ENCODE measurements at regions not wholly inside any gene's neighbourhood (a gene's known extent, or its start where the extent isn't known, plus 50 kb on each side); places are given as distances from the start of the nearest gene placed in this dataset.

DNA sequence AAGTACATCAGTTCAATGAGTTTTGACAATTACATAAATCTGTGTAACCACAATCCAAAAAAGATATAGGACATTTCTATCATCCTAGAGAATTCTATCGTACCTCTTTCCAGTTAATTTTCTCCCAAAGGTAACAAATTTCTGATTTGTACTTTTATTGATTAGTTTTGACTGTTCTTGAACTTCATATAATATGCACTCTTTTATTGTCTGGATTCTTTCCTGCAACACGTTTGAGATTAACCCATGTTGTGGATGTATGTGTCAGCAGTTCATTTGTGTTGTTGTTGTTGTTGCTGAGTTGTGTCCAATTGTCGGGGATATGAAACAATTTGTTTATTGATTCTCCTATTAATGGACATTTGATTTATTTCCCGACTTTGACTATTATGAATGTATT, 145.9 kb upstream of the WDR11 start:
- DNase-seq = no peak

DNA sequence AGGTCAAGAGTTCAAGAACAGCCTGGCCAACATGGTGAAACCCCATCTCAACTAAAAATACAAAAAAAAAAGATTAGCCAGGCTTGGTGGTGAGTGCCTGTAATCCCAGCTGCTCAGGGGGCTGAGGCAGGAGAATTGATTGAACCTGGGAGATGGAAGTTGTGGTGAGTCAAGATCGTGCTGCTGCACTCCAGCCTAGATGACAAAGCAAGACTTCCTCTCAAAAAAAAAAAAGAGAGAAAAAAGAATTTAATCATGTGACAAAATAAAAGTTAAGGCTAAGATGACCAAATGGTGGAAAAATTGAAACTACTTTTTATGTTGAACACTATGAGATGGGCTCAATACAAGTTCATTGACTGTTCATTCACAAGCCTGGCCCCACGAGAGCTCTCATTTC, 141.1 kb upstream of the WDR11 start:
- no peak for DNase-seq

DNA sequence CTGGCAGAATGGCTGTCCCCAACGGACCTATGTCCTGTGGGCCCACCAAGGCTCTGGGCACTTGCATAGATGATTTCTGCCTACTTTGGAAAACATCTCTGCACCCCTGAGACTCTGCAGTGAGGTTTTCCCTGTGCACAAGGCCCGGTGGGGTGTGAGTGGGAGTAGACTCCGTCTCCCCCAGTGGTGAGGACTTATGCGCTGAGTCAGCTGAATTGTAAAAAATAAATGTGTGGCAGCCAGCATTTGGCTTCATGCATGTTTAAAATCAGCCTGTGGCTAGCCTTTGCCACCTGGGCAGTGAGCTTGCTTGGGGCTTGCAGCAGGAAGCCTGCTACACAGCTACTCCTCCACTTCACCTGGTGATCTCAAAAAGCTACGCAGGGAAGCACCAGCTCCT, 139.3 kb upstream of the WDR11 start:
- no peak for DNase-seq

DNA sequence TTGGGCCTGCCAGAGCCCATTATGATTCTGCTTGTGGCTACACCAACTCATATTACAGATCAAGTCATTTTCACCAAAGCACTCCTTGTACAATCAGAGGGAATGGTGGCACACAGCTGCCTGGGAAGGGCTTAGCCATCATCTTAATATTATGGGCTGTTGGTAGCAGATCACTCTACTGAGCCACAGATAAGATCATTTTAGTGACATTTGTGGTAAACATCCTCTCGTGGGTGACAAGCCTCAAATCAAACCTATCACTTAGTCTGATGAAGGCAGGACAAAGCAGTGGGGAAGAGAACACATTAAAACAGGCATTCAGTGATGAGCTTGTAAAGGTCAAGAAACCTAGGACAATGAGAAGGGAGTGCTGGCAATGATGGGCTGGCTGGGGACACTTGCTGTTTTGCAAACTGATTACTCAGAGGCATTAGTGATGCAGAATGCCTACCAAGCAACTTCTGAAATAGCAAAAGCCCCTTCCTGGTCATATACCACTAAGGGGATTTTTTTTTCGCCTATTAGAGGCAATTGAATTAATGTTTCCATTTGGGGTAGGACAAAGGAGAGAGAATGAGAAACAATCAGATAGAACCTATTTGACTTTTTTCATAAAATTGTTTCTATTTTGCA, 137.5 kb upstream of the WDR11 start:
- no peak for DNase-seq

DNA sequence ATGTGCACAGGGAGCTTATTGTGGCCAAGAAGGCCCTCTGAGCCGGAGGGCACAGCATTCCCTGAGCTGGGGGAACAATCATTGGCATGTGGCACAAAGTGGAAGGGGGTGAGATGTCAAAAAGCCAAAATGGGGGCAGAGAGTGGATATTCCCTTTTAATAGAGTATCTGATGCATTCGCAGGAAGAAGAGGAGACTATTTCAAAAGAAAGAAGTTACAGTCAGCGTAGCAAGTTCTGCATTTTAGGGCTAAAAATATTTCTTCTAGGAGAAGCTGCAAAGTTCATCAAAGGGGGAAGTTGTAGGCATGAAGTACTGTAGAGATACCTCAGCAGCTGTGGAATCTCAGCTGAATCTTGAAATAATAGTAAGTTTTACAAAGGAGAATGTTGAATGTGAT, 136.0 kb upstream of the WDR11 start:
- peak; percentile 29 for DNase-seq

DNA sequence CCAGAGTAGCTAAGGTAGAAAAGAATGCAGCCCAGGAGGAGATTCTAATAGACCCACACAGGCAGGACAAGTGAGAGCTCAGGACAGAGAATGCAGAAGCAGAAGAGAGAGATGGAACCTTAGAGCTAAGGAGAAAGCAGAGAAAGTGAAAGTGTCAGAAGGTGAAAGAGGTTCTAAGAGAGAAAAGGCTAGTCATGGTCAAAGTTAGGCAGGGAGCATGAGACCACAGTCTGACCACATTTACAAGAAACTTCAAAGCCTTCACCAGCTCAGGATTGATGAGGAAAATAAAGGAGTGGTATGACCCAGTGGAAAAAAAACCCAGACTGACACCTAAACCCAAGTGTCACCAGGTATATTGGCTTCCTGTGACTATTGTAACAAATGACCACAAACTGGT, 131.8 kb upstream of the WDR11 start:
- DNase-seq = peak; percentile 36

DNA sequence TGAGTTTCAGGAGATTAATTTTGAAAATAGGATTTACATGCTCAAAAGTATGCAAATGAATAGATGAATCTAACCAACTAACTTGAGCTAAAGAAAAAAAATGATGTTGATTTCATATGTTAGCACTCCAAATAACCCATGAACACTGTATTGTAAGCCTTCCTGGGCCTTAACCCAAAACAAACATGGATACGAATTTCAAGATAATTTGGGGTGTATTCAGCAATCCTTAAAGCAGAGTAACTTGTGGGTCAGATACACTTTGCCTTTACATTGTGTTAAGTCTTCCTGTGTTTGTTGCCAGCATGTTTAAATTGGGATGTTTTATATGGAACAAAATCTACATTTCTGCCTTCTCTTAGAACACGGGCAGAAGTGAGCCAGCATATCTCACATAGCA, 124.2 kb upstream of the WDR11 start:
- DNase-seq = no peak

DNA sequence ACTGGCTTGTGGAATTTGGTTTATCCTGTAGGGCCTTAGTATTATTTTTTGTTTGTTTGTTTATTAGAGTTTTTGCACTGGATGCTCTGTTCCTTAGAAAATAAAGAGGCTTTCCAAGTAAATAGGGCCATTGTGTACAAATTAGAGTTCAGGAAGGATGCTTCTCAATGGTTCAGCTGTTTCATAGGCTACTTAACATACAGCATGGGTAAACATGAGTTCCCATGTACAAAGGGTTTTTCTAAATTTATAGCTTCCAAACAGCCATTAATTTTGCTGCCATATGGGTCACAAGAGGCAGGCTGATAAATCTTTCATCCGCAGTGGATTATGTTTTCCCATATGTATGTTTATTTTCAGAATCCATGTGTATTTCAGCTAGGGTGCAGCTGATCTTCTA, 121.6 kb upstream of the WDR11 start:
- DNase-seq = no peak

DNA sequence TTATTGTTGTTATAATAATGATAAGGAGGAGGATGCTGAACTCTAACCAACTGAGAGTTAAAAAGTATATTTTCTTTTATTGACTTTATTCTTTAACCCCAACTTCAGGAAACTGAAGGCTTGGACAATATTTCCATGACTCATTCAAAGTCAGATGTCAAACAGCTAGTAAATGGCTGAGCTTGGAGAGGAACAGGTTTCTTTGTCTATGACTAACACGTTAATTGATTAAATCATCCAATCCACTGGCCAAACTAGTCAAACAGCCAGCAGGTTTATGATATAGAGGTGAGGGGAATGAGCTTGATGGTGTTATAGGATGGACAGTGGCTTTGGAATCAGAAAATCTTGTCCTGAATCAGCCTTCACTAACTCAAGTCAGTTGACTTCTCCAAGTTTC, 119.1 kb upstream of the WDR11 start:
- DNase-seq = no peak

DNA sequence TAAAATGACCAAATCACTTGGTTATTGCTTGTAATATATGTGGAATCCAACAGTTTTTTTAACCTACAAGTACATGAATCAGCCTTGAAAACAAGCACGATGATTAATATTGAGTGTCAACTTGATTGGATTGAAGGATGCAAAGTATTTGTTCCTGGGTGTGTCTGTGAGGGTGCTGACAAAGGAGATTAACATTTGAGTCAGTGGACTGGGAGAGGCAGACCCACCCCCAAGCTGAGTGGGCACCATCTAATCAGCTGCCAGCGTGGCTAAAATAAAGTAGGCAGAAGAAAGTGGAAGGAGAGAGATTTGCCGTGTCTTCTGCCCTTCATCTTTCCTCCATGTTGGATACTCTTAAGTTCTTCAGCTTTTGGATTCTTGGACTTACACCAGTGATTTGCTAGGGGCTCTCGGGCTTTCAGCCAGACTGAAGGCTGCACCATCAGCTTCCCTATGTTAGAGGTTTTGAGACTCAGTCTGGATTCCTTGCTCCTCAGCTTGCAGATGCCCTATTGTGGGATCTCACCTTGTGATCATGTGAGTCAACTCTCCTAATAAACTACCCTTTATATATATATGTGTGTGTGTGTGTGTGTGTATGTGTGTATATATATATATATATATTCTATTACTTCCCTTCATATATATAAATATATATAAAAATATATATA, 118.4 kb upstream of the WDR11 start:
- no peak for DNase-seq

DNA sequence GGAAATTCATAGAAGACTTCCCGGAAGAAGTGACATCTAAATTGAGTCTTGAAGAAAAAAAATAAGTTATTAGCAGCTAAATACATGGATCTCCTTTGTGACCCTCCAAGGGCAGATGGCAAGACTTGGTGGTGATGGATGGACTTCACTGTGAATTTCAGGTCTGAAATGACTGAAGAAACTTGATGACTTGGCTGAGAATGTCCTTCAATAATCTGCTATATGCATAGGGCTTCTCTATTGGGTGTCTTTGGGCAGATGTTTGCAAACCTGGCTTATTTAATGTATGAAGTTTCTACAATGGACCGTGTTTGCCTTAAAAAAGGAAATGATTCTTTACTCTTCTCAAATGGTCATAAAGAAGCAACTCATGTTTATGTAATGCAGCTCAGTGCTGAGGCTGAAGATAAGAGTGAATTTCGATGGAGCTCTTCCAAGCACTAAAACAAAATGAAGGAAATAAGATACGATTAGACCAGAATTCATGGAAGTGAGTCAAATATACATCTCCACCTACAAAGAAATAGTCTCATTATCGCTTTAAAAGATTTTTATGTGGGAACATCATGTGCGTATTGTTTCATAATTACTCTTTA, 116.6 kb upstream of the WDR11 start:
- no peak for DNase-seq

DNA sequence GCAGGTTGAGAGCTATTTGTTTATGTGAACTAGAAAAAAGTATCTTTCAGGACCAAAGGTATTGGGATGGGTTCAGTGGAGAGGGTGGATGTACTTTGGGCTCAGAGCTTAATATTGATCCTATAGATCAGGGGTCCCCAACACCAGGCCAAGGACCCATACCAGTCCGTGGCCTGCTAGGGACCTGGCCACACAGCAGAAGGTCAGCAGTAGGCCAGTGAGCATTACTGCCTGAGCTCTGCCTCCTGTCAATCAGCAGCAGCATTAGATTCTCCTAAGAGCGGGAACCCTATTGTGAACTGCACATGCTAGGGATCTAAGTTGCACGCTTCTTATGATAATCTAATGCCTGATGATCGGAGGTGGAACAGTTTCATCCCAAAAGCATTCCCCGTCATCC, 115.8 kb upstream of the WDR11 start:
- no peak for DNase-seq

DNA sequence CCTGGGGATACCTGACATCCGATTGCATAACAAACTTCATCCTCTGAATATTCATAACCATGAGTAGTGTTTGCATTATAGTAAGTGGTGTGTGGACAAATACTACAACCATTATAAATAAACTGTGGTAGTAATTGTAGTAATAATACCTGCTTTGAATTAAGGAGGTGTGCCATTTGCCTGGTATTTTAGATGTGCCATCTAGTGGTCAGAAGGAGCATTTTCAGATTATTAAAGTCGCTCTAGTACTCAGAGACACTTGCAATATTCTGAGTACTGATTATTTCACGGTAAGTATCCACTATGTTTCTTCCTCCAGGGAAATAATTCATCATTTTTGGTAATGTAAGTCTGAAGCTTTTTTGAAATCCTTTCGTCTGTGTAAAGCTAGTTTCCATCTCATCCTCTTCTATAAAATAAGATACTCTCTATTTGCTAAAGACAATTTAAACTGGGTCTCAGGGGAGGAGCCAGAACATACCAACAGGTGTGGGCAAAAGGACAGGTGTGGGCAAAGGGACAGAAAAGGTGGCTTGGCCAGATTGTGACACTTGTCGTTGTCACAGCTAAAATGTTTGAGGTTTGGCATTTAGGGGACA, 115.3 kb upstream of the WDR11 start:
- peak; percentile 39 for DNase-seq

DNA sequence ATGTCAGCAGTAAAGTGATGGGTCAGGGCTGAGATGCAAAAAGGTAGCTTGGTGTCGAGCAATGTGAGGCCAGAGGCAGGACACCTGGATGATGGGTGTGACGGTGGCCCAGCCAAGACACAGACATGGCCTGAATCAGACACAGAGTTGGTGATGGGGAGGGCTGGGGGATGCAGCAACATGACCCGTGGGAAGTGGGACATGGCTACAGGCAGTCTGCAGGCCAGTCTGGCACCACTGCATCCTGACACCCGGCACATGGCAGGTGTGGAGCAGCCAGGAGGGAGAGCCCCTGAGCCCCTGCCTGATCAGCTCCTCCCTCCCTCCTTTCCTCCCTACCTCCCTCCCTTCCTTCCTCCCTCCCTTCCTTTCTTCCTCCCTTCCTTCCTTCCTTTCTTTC, 114.8 kb upstream of the WDR11 start:
- DNase-seq = no peak

DNA sequence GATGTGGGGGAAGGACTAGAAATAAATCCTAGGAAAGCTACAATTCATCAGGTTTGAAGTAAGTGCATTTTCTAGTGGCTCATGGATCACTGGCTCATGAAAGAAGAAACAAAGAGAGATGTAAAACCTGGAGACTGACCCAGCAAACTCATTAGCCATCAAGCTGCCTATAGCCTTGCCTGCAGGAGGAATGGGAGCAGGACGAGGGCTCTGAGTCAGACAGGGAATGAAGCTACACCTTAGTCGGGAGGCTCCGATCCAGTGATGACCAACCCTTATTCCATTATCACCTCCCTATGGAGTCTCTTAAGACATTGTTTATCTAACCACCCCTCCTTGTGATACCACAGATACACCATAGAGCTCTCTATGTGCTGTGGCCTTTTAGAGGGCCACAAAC, 112.5 kb upstream of the WDR11 start:
- DNase-seq = no peak

DNA sequence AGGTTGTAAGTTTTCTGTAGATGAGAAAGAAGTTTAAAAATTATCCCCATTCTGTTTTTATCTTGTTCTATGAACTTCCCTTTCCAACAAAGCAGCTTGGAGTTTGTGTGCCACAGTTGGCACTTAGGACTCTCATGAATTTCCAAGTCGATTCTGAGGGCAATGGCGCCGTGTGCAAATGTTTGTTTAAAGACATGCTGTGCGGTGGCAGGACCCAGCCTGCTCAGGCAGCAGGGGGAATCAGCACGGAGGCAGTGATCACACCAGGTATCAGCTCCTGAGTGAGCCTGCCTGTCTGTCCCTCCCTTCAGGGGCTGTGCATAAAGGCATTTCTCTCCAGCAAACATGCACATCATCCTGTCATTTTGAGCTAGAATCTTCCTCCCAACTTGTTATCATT, 109.8 kb upstream of the WDR11 start:
- DNase-seq = no peak

DNA sequence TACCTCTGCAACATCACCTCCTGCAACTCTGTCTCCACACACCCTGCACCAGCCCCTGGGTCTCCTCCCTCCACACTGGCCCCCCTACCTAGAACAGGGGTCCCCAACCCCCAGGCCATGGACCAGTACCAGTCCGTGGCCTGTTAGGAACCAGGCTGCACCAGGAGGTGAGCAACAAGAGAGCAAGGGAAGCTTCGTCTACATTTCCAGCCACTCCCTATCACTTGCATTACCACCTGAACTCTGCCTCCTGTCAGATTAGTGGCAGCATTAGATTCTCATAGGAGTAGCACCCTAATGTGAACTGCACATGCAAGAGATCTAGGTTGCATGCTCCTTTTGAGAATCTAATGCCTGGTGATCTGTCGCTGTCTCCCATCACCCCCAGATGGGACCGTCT, 108.8 kb upstream of the WDR11 start:
- no peak for DNase-seq

DNA sequence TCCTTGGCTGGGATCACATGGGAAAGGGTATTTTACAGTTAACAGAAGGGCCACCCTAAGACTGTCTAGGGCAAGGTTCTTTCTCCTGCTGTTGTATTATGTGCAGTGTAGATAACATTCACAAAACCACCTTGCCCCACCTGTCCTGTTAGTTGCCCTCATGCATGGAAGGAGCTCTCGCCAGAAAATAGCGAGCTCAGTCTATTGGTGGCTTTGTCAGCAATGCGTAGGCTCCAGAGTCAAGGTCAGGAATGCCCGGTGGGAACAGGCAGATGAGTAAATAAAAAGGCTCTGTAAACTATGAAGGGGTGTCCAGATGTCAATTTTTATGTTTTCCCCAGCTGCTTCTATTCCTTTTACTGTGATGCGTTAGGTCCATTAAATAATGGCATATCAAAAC, 107.1 kb upstream of the WDR11 start:
- DNase-seq = no peak

DNA sequence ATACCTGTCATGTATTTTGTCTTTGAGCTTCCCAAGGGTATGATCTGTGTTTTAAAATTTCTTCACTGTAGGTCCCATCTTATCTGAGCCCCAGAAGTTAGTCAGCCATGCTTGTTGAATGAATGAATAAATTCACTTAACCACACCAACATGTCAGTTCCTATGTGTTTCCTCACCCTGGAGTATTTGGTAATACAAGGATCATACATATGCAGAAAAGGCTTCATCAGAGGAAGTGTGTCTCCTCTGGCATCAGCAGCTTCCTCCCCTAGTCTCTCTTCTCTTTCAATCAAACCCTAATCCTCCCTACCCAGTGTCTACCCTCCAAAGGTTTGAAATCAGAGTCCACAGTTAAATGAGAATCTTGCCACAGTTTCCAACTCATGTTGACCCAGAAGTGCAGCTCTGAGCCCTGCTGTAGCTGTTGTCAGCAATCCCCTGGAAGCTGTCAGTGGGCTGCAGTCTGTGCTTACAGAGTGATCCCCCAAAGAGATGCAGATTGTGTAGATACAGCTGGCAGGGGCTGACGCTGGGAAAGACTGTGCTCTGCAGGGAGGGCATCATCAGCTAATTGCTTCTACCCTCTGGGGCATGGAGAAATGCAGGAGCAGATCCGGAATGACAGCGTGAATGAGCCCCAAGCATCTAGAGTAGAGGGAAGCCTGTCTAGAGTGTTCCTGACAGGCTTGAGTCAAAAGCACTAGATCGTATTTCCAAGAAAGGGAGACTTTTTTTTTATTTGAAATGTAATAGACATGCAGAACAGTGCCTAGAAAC, 105.0 kb upstream of the WDR11 start:
- DNase-seq = no peak

DNA sequence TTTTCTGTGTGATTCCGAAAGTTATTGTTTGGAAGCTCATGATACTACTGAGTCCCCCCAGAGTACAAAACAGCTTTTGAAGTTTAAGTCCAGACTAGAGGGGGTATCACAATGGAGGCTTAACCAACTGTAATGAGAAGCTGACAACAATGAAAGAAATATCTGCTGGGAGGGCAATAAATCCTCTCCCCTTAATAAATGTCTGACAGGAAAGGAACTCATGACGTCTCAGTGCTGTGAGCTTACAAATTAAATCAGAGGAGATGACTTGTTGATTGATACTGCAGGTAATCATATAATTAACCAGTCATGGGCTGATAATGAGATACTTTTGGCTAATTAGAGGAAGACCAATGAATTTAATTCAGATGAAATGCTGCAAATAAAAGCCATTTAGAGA, 102.6 kb upstream of the WDR11 start:
- no peak for DNase-seq

DNA sequence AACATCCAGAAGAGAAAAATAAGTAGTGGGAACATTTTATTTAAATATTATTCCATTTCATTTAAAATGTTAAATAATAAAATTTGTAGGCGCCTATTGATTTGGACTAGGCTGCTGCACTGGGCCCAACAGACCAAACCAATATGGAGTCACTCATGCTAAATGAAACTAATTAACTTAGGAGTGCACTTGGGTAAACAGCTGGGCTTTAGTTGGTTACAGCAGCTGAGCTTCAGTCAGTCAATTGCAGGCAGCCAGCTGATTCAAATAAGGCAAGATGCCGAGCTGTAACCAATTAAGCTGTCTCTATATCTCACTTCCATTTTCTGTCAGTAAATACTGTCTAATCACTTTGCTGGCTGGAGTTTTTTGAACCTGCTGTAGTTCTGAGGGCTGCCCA, 102.1 kb upstream of the WDR11 start:
- DNase-seq = no peak

DNA sequence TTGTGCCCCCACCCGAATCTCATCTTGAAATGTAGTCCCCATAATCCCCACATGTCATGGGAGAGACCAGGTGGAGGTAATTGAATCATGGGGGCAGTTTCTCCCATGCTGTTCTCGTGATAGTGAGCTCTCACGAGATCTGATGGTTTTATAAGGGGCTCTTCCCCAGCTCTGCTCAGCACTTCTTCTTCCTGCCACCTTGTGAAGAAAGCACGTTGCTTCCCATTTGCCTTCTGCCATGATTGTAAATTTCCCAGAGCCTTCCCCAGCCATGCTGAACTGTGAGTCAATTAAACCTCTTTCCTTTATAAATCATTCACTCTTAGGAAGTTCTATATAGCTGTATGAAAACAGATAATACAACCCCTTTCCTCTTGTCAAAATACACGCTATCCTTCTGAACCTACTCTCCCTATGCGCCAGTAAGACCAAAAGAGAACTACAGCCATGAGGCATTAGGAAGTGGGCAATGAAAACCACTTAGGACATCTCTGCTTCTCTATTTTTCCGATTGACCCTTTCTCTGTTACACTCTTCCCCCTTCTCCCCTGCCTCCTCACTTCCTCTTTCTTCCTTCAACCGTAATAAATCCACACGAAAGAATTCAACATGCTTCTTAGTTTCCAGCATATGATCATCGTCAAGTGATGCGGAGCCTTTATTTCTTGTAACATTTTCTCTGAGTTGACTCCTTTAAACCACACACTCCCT, 101.2 kb upstream of the WDR11 start:
- peak; percentile 70 for DNase-seq

DNA sequence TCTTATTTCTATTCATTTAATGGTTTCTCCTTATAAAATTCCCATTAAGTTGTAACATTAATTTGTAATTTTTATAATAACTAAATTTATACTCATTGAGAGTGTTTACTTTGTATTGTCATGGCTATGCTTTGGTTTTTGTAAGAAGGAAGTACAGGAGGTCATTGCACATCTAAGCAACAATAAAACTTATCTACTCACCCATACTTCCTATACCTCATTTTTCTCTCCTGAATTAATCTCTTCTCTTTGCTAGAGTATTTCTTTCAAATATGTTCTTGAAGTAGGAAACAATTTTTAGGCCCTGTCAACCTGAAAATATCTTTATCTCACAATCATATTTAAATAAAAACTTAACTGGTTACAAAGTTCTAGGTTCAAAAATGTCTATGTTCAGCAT, 95.4 kb upstream of the WDR11 start:
- DNase-seq = no peak

Measured in OCI-M1 (cell line).